IMR-90 (cell line): ENCODE measurements at regions not wholly inside any gene's neighbourhood (a gene's known extent, or its start where the extent isn't known, plus 50 kb on each side); places are given as distances from the start of the nearest gene placed in this dataset.

ENCODE experiments used
- ATAC-seq: fragments of 200-7000 bp; cut with Tn5 transposase; 2 replicates; pipeline ENCODE4 v1.9.1; 2020; ENCODE audit warnings: low read depth, mild to moderate bottlenecking, moderate library complexity
- BruUV-seq: library from RNA; stranded (reverse); fragments of 400-500 nt; replicated peaks from 2 replicates; lab custom pipeline; 2021; lab: Mats Ljungman, UMichigan
- CTCF ChIA-PET: fragments of 300-600 bp; formaldehyde crosslinking; extraction: SDS; loops from one replicate; lab custom pipeline; 2021; ENCODE audit warnings: antibody characterized with exemption; lab: Yijun Ruan, JAX
- POLR2A ChIA-PET: fragments of 300-600 bp; sonication (Branson Sonifier 250); formaldehyde crosslinking; loops from one replicate; lab custom pipeline; 2022; ENCODE audit warnings: antibody characterized with exemption; ENCODE audit not compliant: unreplicated experiment; lab: Charles Lee
- DNase-seq: peaks from one replicate; pipeline ENCODE4 v3.0.0; 2013
- H2AFZ ChIP-seq: replicated peaks from 2 replicates; pipeline ENCODE3; 2013; ENCODE audit warnings: low read length, mild to moderate bottlenecking; ENCODE audit not compliant: poor library complexity
- H2AK5ac ChIP-seq: 2 replicates; pipeline ENCODE4 v1.6.1; 2013; ENCODE audit warnings: low read depth, low read length, inconsistent platforms
- H2AK9ac ChIP-seq: replicated peaks from 2 replicates; pipeline ENCODE3; 2013; ENCODE audit warnings: mild to moderate bottlenecking, low read depth, low read length, moderate library complexity; ENCODE audit not compliant: poor library complexity
- H2BK120ac ChIP-seq: 2 replicates; pipeline ENCODE4 v1.6.1; 2013; ENCODE audit warnings: low read depth, low read length, inconsistent platforms
- H2BK15ac ChIP-seq: 3 replicates; pipeline ENCODE4 v1.6.1; 2013; ENCODE audit warnings: low read depth, low read length, inconsistent platforms
- H2BK20ac ChIP-seq: 2 replicates; pipeline ENCODE4 v1.6.1; 2013; ENCODE audit warnings: low read depth, mild to moderate bottlenecking, inconsistent platforms, low read length, moderate library complexity
- H2BK5ac ChIP-seq: 2 replicates; pipeline ENCODE4 v1.6.1; 2013; ENCODE audit warnings: mild to moderate bottlenecking, low read depth, low read length, inconsistent platforms; ENCODE audit not compliant: poor library complexity, severe bottlenecking
- H3K14ac ChIP-seq: replicated peaks from 2 replicates; pipeline ENCODE4 v1.6.1; 2013; ENCODE audit warnings: low read depth, low read length, inconsistent platforms
- H3K18ac ChIP-seq: 2 replicates; pipeline ENCODE4 v1.6.1; 2013; ENCODE audit warnings: low read depth, low read length, control low read depth
- H3K23ac ChIP-seq: 2 replicates; pipeline ENCODE4 v1.6.1; 2013; ENCODE audit warnings: low read depth, low read length, inconsistent platforms
- H3K27ac ChIP-seq: 2 replicates; pipeline ENCODE4 v1.5.1; 2013; ENCODE audit warnings: mild to moderate bottlenecking, control low read depth, low read length; ENCODE audit not compliant: insufficient read depth
- H3K27me3 ChIP-seq: 2 replicates; pipeline ENCODE4 v1.6.1; 2013; ENCODE audit warnings: low read length; ENCODE audit not compliant: control insufficient read depth, insufficient read depth
- H3K36me3 ChIP-seq: 2 replicates; pipeline ENCODE4 v1.6.1; 2013; ENCODE audit warnings: low read length, mixed read lengths; ENCODE audit not compliant: control insufficient read depth, insufficient read depth
- H3K4ac ChIP-seq: 2 replicates; pipeline ENCODE4 v1.6.1; 2013; ENCODE audit warnings: low read depth, low read length, inconsistent platforms
- H3K4me1 ChIP-seq: 2 replicates; pipeline ENCODE4 v1.6.1; 2013; ENCODE audit warnings: low read length, mixed read lengths; ENCODE audit not compliant: control insufficient read depth, insufficient read depth
- H3K4me2 ChIP-seq: 2 replicates; pipeline ENCODE4 v1.6.1; 2013; ENCODE audit warnings: low read depth, mild to moderate bottlenecking, control low read depth, low read length, moderate library complexity
- H3K4me3 ChIP-seq: 2 replicates; pipeline ENCODE4 v1.5.1; 2013; ENCODE audit warnings: low read depth, mild to moderate bottlenecking, control low read depth, low read length, moderate library complexity; ENCODE audit not compliant: insufficient read depth
- H3K56ac ChIP-seq: 2 replicates; pipeline ENCODE4 v1.6.1; 2013; ENCODE audit warnings: low read length, inconsistent platforms; ENCODE audit not compliant: insufficient read depth; ENCODE audit errors: extremely low read depth
- H3K79me1 ChIP-seq, 2 experiments: 2 replicates each; pipeline ENCODE4 v1.6.1; 2013; ENCODE audit warnings: low read length in 2 of 2, inconsistent platforms in 1 of 2, low read depth in 1 of 2
- H3K9ac ChIP-seq: 2 replicates; pipeline ENCODE4 v1.6.1; 2013; ENCODE audit warnings: low read depth, low read length, control low read depth
- H3K9me1 ChIP-seq: 2 replicates; pipeline ENCODE4 v1.6.1; 2013; ENCODE audit warnings: low read length, inconsistent platforms; ENCODE audit not compliant: insufficient read depth
- H3K9me3 ChIP-seq: 2 replicates; pipeline ENCODE4 v1.6.1; 2013; ENCODE audit warnings: low read length; ENCODE audit not compliant: control insufficient read depth, insufficient read depth
- H4K20me1 ChIP-seq: 2 replicates; pipeline ENCODE4 v1.6.1; 2013; ENCODE audit warnings: low read length, inconsistent platforms; ENCODE audit not compliant: insufficient read depth
- H4K5ac ChIP-seq: 2 replicates; pipeline ENCODE4 v1.6.1; 2013; ENCODE audit warnings: mild to moderate bottlenecking, low read depth, low read length, control low read depth
- H4K8ac ChIP-seq, 2 experiments: 2 replicates each; pipeline ENCODE4 v1.6.1; 2013; ENCODE audit warnings: low read depth in 2 of 2, low read length in 2 of 2, control low read depth in 1 of 2, inconsistent platforms in 1 of 2
- H4K91ac ChIP-seq: 2 replicates; pipeline ENCODE4 v1.6.1; 2013; ENCODE audit warnings: low read depth, low read length, inconsistent platforms; ENCODE audit not compliant: insufficient read depth
- BHLHE40 ChIP-seq: fragments of 150-350 bp; IDR thresholded peaks from 2 replicates; pipeline ENCODE4 v1.6.1; 2016; ENCODE audit warnings: mild to moderate bottlenecking, low read depth, low read length
- CEBPB ChIP-seq: IDR thresholded peaks from 2 replicates; pipeline ENCODE4 v1.6.1; 2012; ENCODE audit warnings: low read depth, low read length, improper control_type of control experiment
- CHD1 ChIP-seq: IDR thresholded peaks from 2 replicates; pipeline ENCODE4 v1.6.1; 2012; ENCODE audit warnings: low read depth, low read length, improper control_type of control experiment
- CTCF ChIP-seq: conservative IDR thresholded peaks from 2 replicates; pipeline ENCODE4 v1.5.1; 2012; ENCODE audit warnings: mild to moderate bottlenecking, low read depth, low read length, improper control_type of control experiment
- ELK1 ChIP-seq: fragments of 150-350 bp; IDR thresholded peaks from 2 replicates; pipeline ENCODE4 v1.6.1; 2016; ENCODE audit warnings: low read depth, mild to moderate bottlenecking, low read length, moderate library complexity, borderline replicate concordance
- FOS ChIP-seq: fragments of 150-350 bp; IDR thresholded peaks from 2 replicates; pipeline ENCODE4 v1.6.1; 2016; ENCODE audit warnings: low read depth, low read length
- MAFK ChIP-seq: IDR thresholded peaks from 2 replicates; pipeline ENCODE4 v1.6.1; 2012; ENCODE audit warnings: low read depth, low read length, improper control_type of control experiment
- MAZ ChIP-seq: IDR thresholded peaks from 2 replicates; pipeline ENCODE4 v1.6.1; 2012; ENCODE audit warnings: low read depth, mild to moderate bottlenecking, low read length, improper control_type of control experiment, moderate library complexity, borderline replicate concordance
- MXI1 ChIP-seq: IDR thresholded peaks from 2 replicates; pipeline ENCODE4 v1.6.1; 2012; ENCODE audit warnings: low read depth, mild to moderate bottlenecking, low read length, moderate library complexity, borderline replicate concordance
- NFE2L2 ChIP-seq: fragments of 150-350 bp; IDR thresholded peaks from 2 replicates; pipeline ENCODE4 v1.6.1; 2016; ENCODE audit warnings: low read depth, mild to moderate bottlenecking, low read length
- POLR2A ChIP-seq: IDR thresholded peaks from 2 replicates; pipeline ENCODE4 v1.6.1; 2012; ENCODE audit warnings: mild to moderate bottlenecking, low read depth, low read length
- RAD21 ChIP-seq: IDR thresholded peaks from 2 replicates; pipeline ENCODE4 v1.6.1; 2012; ENCODE audit warnings: low read length, improper control_type of control experiment
- RCOR1 ChIP-seq: IDR thresholded peaks from 2 replicates; pipeline ENCODE4 v1.6.1; 2012; ENCODE audit warnings: mild to moderate bottlenecking, low read length, improper control_type of control experiment; ENCODE audit not compliant: insufficient replicate concordance
- RFX5 ChIP-seq: IDR thresholded peaks from 2 replicates; pipeline ENCODE4 v1.8.0; 2012; ENCODE audit warnings: low read depth, mild to moderate bottlenecking, low read length, moderate library complexity
- SMC3 ChIP-seq: fragments of 150-350 bp; IDR thresholded peaks from 2 replicates; pipeline ENCODE4 v1.6.1; 2016; ENCODE audit warnings: low read depth, mild to moderate bottlenecking, antibody characterized with exemption, low read length, moderate library complexity
- USF2 ChIP-seq: fragments of 150-350 bp; IDR thresholded peaks from 2 replicates; pipeline ENCODE4 v1.6.1; 2017; ENCODE audit warnings: mild to moderate bottlenecking, antibody characterized with exemption, low read length, low read depth
- WGBS, 2 experiments: methylation state at CpG; one replicate each; pipeline versions ENCODE4 v1.1.5 to v1.1.7; 2013; ENCODE audit warnings: missing lambda C conversion rate in 2 of 2; ENCODE audit not compliant: insufficient read length in 1 of 2; ENCODE audit errors: extremely low coverage in 2 of 2; 5-methylcytosine and 5-hydroxymethylcytosine counted together
- dilution Hi-C: fragments of 300-500 bp; cut with HindIII; formaldehyde crosslinking; loops from one replicate; pipeline ENCODE4 v1.14.3; 2018; ENCODE audit warnings: low sequenced_read_pairs; ENCODE audit not compliant: unreplicated experiment
- in situ Hi-C: fragments of 300-500 bp; cut with MboI; formaldehyde crosslinking; loops from 3 replicates; pipeline ENCODE4 v1.14.3; 2019; ENCODE audit warnings: low sequenced_read_pairs, inconsistent platforms, mixed read lengths
- intact Hi-C: fragments of 100-400 bp; cut with micrococcal nuclease; formaldehyde crosslinking; loops from 2 replicates; pipeline ENCODE4 v1.10.0; 2022

DNA sequence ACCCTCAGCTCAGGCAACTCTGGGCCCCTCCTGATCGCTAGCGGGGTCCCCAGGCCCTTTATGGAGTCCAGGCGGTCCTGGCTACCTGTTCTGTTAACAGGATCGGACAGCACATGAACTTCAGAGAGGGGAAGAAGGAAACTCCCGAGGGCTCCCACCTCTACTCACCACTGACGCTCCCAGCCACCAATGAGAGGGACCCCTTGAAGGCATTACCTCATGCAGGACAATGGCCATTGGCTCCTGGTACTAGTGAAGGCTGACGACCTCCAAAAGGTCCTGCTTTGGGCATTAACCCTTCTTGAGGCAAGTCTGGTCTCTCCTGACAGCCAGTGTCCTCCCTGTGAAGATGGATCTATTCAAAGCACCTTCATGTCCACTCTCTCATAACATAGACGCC is 71.5 kb upstream of the LMO1 start:
- Histone ChIP-seq H2AFZ (no peak overlapping the region), H2AK5ac (no peak overlapping the region), H3K27ac (no peak overlapping the region), H2BK15ac (no peak overlapping the region), H2BK120ac (no peak overlapping the region), H3K4me1 (no peaks in the 10 kb centered on the region), H3K9ac (no peak overlapping the region), H3K23ac (no peak overlapping the region), H2BK5ac (no peak overlapping the region), H3K14ac (no peak overlapping the region), H3K4ac (no peak overlapping the region), H2BK20ac (no peak overlapping the region), H4K8ac (no peak overlapping the region), H3K79me1 (no peaks in the 10 kb centered on the region), H3K56ac (no peak overlapping the region), H3K27me3 (peaks cover 5% of the 10 kb centered on the region; the same call in 1 of the 2 replicates), H3K9me3 (no peaks in the 10 kb centered on the region), H4K91ac (no peak overlapping the region), H3K9me1 (no peaks in the 10 kb centered on the region), H3K36me3 (no peaks in the 10 kb centered on the region), H4K20me1 (no peaks in the 10 kb centered on the region), H3K4me3 (no peak overlapping the region), H2AK9ac (no peak overlapping the region), H4K5ac (no peak overlapping the region), H3K18ac (no peak overlapping the region), H3K4me2 (no peak overlapping the region)
- dilution Hi-C loops (no loop called here), in situ Hi-C loops (loop anchor here (10.0 kb wide), 1 partner anchor 230 kb away; no protein-coding TSS in a partner anchor), intact Hi-C loops (no loop called here)
- no CpG with 5 or more reads among the region's 8 CpGs for WGBS, 2 experiments
- no TSS peak for BruUV-seq
- no peak for DNase-seq
- ChIA-PET POLR2A (no interaction called here), CTCF (no interaction called here)
- TF ChIP-seq MAFK: no peak
- no peak for TF ChIP-seq RAD21
- no peak for TF ChIP-seq SMC3
- TF ChIP-seq ELK1: no peak
- TF ChIP-seq MXI1: no peak
- TF ChIP-seq USF2: no peak
- TF ChIP-seq CTCF: no peak
- no peak for TF ChIP-seq RCOR1
- no peak for TF ChIP-seq BHLHE40
- TF ChIP-seq NFE2L2: no peak
- no peak for TF ChIP-seq CEBPB
- TF ChIP-seq POLR2A: no peak
- no peak for TF ChIP-seq MAZ
- no peak for TF ChIP-seq FOS
- no peak for TF ChIP-seq CHD1
- TF ChIP-seq RFX5: no peak
- no peak for ATAC-seq
